Neural crest cell (in vitro differentiated cells): ENCODE measurements at regions not wholly inside any gene's neighbourhood (a gene's known extent, or its start where the extent isn't known, plus 50 kb on each side); places are given as distances from the start of the nearest gene placed in this dataset.
A peak's percentile ranks its signal among the peaks of the same experiment; 100 is the strongest.

Experiments
- DNase-seq: peaks from one replicate; pipeline ENCODE4 v3.0.0; 2021; ENCODE audit warnings: low read depth, mixed read lengths, low spot score
- H3K27ac Mint-ChIP-seq: one replicate; pipeline ENCODE4 v1.8.0; 2021; ENCODE audit warnings: mild to moderate bottlenecking, mixed read lengths; ENCODE audit not compliant: unreplicated experiment
- H3K27me3 Mint-ChIP-seq: 2 replicates; pipeline ENCODE4 v1.8.0; 2021; ENCODE audit warnings: low read depth, mild to moderate bottlenecking, mixed read lengths
- H3K36me3 Mint-ChIP-seq: 2 replicates; pipeline ENCODE4 v1.8.0; 2021; ENCODE audit warnings: low read depth, mild to moderate bottlenecking, mixed read lengths
- H3K4me1 Mint-ChIP-seq: 2 replicates; pipeline ENCODE4 v1.8.0; 2021; ENCODE audit warnings: mixed read lengths
- H3K4me3 Mint-ChIP-seq: one replicate; pipeline ENCODE4 v1.8.0; 2021; ENCODE audit warnings: mild to moderate bottlenecking, mixed read lengths
- H3K9me3 Mint-ChIP-seq: 2 replicates; pipeline ENCODE4 v1.8.0; 2021; ENCODE audit warnings: mixed read lengths
- CTCF ChIP-seq: fragments of 200-600 bp; sonication (generic); conservative IDR thresholded peaks from 2 replicates; pipeline ENCODE4 v1.5.0; 2021; ENCODE audit warnings: antibody characterized with exemption, mild to moderate bottlenecking

- no peaks in the 10 kb centered on the region for H3K9me3 Mint-ChIP-seq
- peak; percentile 48 for DNase-seq
- no peak overlapping the region for H3K4me3 Mint-ChIP-seq
- H3K27me3 Mint-ChIP-seq: peaks cover 17% of the 10 kb centered on the region
- H3K4me1 Mint-ChIP-seq: no peaks in the 10 kb centered on the region
- H3K27ac Mint-ChIP-seq: no peak overlapping the region
- TF ChIP-seq CTCF: no peak
- no peaks in the 10 kb centered on the region for H3K36me3 Mint-ChIP-seq
These were observed 615.4 kb upstream of the B3GAT1 start for GRCh38 chr11:135027461-135027860.

GRCh38 chr11:135023499-135023898 is 611.5 kb upstream of the B3GAT1 start:
- Mint-ChIP-seq H3K4me3 (no peak overlapping the region), H3K27me3 (no peaks in the 10 kb centered on the region), H3K9me3 (peaks cover 3% of the 10 kb centered on the region), H3K4me1 (peaks cover 5% of the 10 kb centered on the region), H3K27ac (no peak overlapping the region), H3K36me3 (no peaks in the 10 kb centered on the region)
- no peak for DNase-seq
- no peak for TF ChIP-seq CTCF

GRCh38 chr11:135022454-135022853 is 610.4 kb upstream of the B3GAT1 start:
- no peak overlapping the region for H3K27ac Mint-ChIP-seq
- H3K36me3 Mint-ChIP-seq: no peaks in the 10 kb centered on the region
- H3K4me1 Mint-ChIP-seq: peaks cover 5% of the 10 kb centered on the region
- no peak for TF ChIP-seq CTCF
- no peak overlapping the region for H3K4me3 Mint-ChIP-seq
- H3K9me3 Mint-ChIP-seq: peaks cover 7% of the 10 kb centered on the region
- H3K27me3 Mint-ChIP-seq: no peaks in the 10 kb centered on the region
- no peak for DNase-seq

GRCh38 chr11:135019899-135020298 is 607.9 kb upstream of the B3GAT1 start:
- Mint-ChIP-seq H3K4me1 (peaks cover 5% of the 10 kb centered on the region), H3K4me3 (no peak overlapping the region), H3K9me3 (peaks cover 7% of the 10 kb centered on the region), H3K27me3 (peaks cover 11% of the 10 kb centered on the region), H3K36me3 (no peaks in the 10 kb centered on the region), H3K27ac (no peak overlapping the region)
- TF ChIP-seq CTCF: no peak
- DNase-seq: no peak

GRCh38 chr11:135019343-135019871 is 607.4 kb upstream of the B3GAT1 start:
- DNase-seq: no peak
- Mint-ChIP-seq H3K4me1 (peaks cover 5% of the 10 kb centered on the region), H3K9me3 (peaks cover 7% of the 10 kb centered on the region), H3K36me3 (no peaks in the 10 kb centered on the region), H3K4me3 (no peak overlapping the region), H3K27me3 (peaks cover 15% of the 10 kb centered on the region), H3K27ac (no peak overlapping the region)
- no peak for TF ChIP-seq CTCF

GRCh38 chr11:135017296-135017695 is 605.3 kb upstream of the B3GAT1 start:
- H3K27ac Mint-ChIP-seq: no peak overlapping the region
- peaks cover 32% of the 10 kb centered on the region for H3K27me3 Mint-ChIP-seq
- no peak for DNase-seq
- H3K36me3 Mint-ChIP-seq: no peaks in the 10 kb centered on the region
- H3K4me3 Mint-ChIP-seq: no peak overlapping the region
- peaks cover 5% of the 10 kb centered on the region for H3K4me1 Mint-ChIP-seq
- no peak for TF ChIP-seq CTCF
- H3K9me3 Mint-ChIP-seq: peaks cover 10% of the 10 kb centered on the region
